Right lobe of liver (tissue), 6 donors: ENCODE measurements at regions not wholly inside any gene's neighbourhood (a gene's known extent, or its start where the extent isn't known, plus 50 kb on each side); places are given as distances from the start of the nearest gene placed in this dataset.

Experiments
- ATAC-seq, 4 donors: fragments of 200-7000 bp; cut with Tn5 transposase; one replicate each; pipeline ENCODE4 v1.9.1; 2020; ENCODE audit warnings: mild to moderate bottlenecking in 4 of 4, moderate library complexity in 4 of 4
- DNase-seq, 3 donors: peaks; one replicate each; pipeline ENCODE4 v3.0.0-alpha.2; 2020
- H3K27ac ChIP-seq, 3 donors: fragments of 200-600 bp; one replicate each; pipeline ENCODE4 v1.8.0; 2022
- H3K27me3 ChIP-seq, 2 donors: fragments of 200-600 bp; one replicate each; pipeline ENCODE4 v1.8.0; 2022
- H3K36me3 ChIP-seq, 4 donors: fragments of 200-600 bp; sonication (generic) in 1 of 4; one replicate each; pipeline versions ENCODE4 v1.5.1 to v1.8.0; 2017 to 2022; ENCODE audit warnings: control low read depth in 1 of 4
- H3K4me1 ChIP-seq, 4 donors: fragments of 200-600 bp; sonication (generic) in 1 of 4; one replicate each; pipeline versions ENCODE4 v1.5.1 to v1.8.0; 2017 to 2022; ENCODE audit warnings: control low read depth in 1 of 4
- H3K4me3 ChIP-seq, 3 donors: fragments of 200-600 bp; one replicate each; pipeline ENCODE4 v1.8.0; 2022
- H3K9me3 ChIP-seq, 4 donors: fragments of 200-600 bp; sonication (generic) in 1 of 4; one replicate each; pipeline versions ENCODE4 v1.5.1 to v1.8.0; 2017 to 2022; ENCODE audit warnings: control low read depth in 1 of 4
- CTCF ChIP-seq, 4 donors: fragments of 200-600 bp in 3 of 4; fragments of 450-650 bp in 1 of 4; IDR thresholded peaks; one replicate each; pipeline versions ENCODE4 v1.5.1 to v1.8.0; 2016 to 2022; ENCODE audit warnings: antibody characterized with exemption in 4 of 4, mild to moderate bottlenecking in 2 of 4
- POLR2A ChIP-seq: fragments of 450-650 bp; IDR thresholded peaks from one replicate; pipeline ENCODE4 v1.6.1; 2017; ENCODE audit warnings: antibody characterized with exemption, mild to moderate bottlenecking
- WGBS: methylation state at CpG from one replicate; pipeline ENCODE4 v1.1.6; 2018; ENCODE audit warnings: low coverage, low lambda C conversion rate; ENCODE audit not compliant: insufficient coverage; ENCODE audit errors: missing lambda C conversion rate; 5-methylcytosine and 5-hydroxymethylcytosine counted together
- intact Hi-C, 2 donors: fragments of 100-400 bp; cut with DNase I; formaldehyde crosslinking; loops; one replicate each; pipeline versions ENCODE4 v1.11.2 to v1.14.1; 2022
- donor health status: DM: no; HTN: yes; CAD: no.
- donor health status: DM: no; HTN: no; CAD: no.
- donor health status: DM: no; HTN: no; CAD: no.
- donor health status: DM: no; HTN: yes; CAD: no.
- donor health status: DM: no; HTN: yes; CAD: no.

GRCh38 chr1:213376862-213377372 is 325.9 kb downstream of the RPS6KC1 start:
- 39% methylated on average over 7 of the region's 8 CpGs for WGBS
- no peaks in the 10 kb centered on the region for H3K27me3 ChIP-seq
- H3K4me1 ChIP-seq = peaks cover 0 to 9% (median 5%) of the 10 kb centered on the region in 4 donors
- ATAC-seq = no peak
- no peak overlapping the region for H3K4me3 ChIP-seq
- no peak for TF ChIP-seq CTCF (IDR thresholded peaks at IDR 0.05)
- no peak for TF ChIP-seq POLR2A
- DNase-seq = no peak
- intact Hi-C loops = no loop called here
- H3K36me3 ChIP-seq = no peaks in the 10 kb centered on the region
- H3K27ac ChIP-seq = no peak overlapping the region
- no peaks in the 10 kb centered on the region for H3K9me3 ChIP-seq

DNA sequence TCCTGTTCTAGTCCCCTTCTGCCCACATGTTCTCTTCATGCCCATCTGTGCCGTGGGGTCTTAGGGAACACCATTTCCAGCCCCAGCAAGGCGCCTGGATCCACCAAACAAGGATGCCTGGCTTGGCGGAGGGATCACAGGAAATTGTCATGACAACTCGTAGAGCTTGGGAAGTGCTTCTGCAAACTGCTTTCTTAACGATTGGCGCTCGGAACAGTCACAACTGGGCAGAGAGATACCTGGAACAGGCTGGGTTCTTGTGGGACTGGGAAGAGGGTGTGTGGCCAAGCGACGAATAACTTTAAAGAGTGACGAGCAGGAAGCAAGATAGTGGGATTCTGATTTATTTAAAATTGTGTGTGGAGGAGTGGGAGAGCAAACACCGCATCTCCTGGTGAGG is 329.8 kb downstream of the RPS6KC1 start:
- 85% methylated on average over 9 of the region's 11 CpGs for WGBS

GRCh38 chr1:213381572-213382084 is 330.6 kb downstream of the RPS6KC1 start:
- intact Hi-C loops = no loop called here
- no peaks in the 10 kb centered on the region for H3K9me3 ChIP-seq
- no peaks in the 10 kb centered on the region for H3K4me1 ChIP-seq
- 58% methylated on average over 8 of the region's 17 CpGs for WGBS
- no peaks in the 10 kb centered on the region for H3K27me3 ChIP-seq
- TF ChIP-seq CTCF (IDR thresholded peaks at IDR 0.05) (no peak), POLR2A (no peak)
- no peak overlapping the region for H3K27ac ChIP-seq
- ATAC-seq = no peak
- H3K4me3 ChIP-seq = no peak overlapping the region
- H3K36me3 ChIP-seq = no peaks in the 10 kb centered on the region
- no peak for DNase-seq

More for the DNA sequence above, 329.8 kb downstream of the RPS6KC1 start:
- Histone ChIP-seq H3K4me1 (no peaks in the 10 kb centered on the region), H3K36me3 (no peaks in the 10 kb centered on the region), H3K4me3 (no peak overlapping the region), H3K27ac (no peak overlapping the region), H3K9me3 (no peaks in the 10 kb centered on the region), H3K27me3 (no peaks in the 10 kb centered on the region)
- TF ChIP-seq CTCF (IDR thresholded peaks at IDR 0.05) (no peak), POLR2A (no peak)
- intact Hi-C loops = no loop called here
- ATAC-seq (no peak), DNase-seq (no peak)

- H3K4me1 ChIP-seq = no peaks in the 10 kb centered on the region
- H3K27ac ChIP-seq = no peak overlapping the region
- H3K36me3 ChIP-seq = no peaks in the 10 kb centered on the region
- intact Hi-C loops = no loop called here
- no peak for ATAC-seq
- H3K4me3 ChIP-seq = no peak overlapping the region
- WGBS = 97% methylated on average over 3 of the region's 3 CpGs
- no peaks in the 10 kb centered on the region for H3K9me3 ChIP-seq
- DNase-seq = no peak
- TF ChIP-seq POLR2A (no peak), CTCF (IDR thresholded peaks at IDR 0.05) (no peak)
- no peaks in the 10 kb centered on the region for H3K27me3 ChIP-seq
Observed at GRCh38 chr1:213383465-213383864, 332.4 kb downstream of the RPS6KC1 start.

- Histone ChIP-seq H3K36me3 (no peaks in the 10 kb centered on the region), H3K9me3 (no peaks in the 10 kb centered on the region), H3K4me3 (no peak overlapping the region), H3K27me3 (no peaks in the 10 kb centered on the region), H3K27ac (no peak overlapping the region), H3K4me1 (no peaks in the 10 kb centered on the region)
- 60% methylated on average over 1 of the region's 1 CpG for WGBS
- DNase-seq (no peak), ATAC-seq (no peak)
- intact Hi-C loops = no loop called here
- TF ChIP-seq POLR2A = no peak
- TF ChIP-seq CTCF (IDR thresholded peaks at IDR 0.05) = no peak
Observed at GRCh38 chr1:213385201-213385600, 334.2 kb downstream of the RPS6KC1 start.
